Hepatocyte (in vitro differentiated cells): ENCODE measurements at regions not wholly inside any gene's neighbourhood (a gene's known extent, or its start where the extent isn't known, plus 50 kb on each side); places are given as distances from the start of the nearest gene placed in this dataset.

Experiments
- DNase-seq: peaks from one replicate; pipeline ENCODE4 v3.0.0-alpha.2; 2016; ENCODE audit warnings: low spot score
- H2AFZ ChIP-seq: fragments of 200-600 bp; sonication (generic); 2 replicates; pipeline ENCODE4 v1.6.0; 2016; ENCODE audit warnings: antibody characterized with exemption, mild to moderate bottlenecking
- H3K27ac ChIP-seq: fragments of 200-600 bp; sonication (generic); 2 replicates; pipeline ENCODE4 v1.5.1; 2016; ENCODE audit warnings: mild to moderate bottlenecking
- H3K27me3 ChIP-seq: fragments of 200-600 bp; sonication (generic); 2 replicates; pipeline ENCODE4 v1.6.1; 2016
- H3K36me3 ChIP-seq: fragments of 200-600 bp; sonication (generic); replicated peaks from 2 replicates; pipeline ENCODE4 v1.5.1; 2016; ENCODE audit warnings: low read depth; ENCODE audit not compliant: insufficient read depth
- H3K4me1 ChIP-seq: fragments of 200-600 bp; sonication (generic); 2 replicates; pipeline ENCODE4 v1.5.1; 2016; ENCODE audit warnings: mild to moderate bottlenecking, moderate library complexity; ENCODE audit not compliant: insufficient read depth
- H3K4me2 ChIP-seq: fragments of 200-600 bp; sonication (generic); 2 replicates; pipeline ENCODE4 v1.6.0; 2016
- H3K4me3 ChIP-seq: fragments of 200-600 bp; sonication (generic); 2 replicates; pipeline ENCODE4 v1.5.1; 2016; ENCODE audit warnings: mild to moderate bottlenecking
- H3K79me2 ChIP-seq: fragments of 200-600 bp; sonication (generic); 2 replicates; pipeline ENCODE4 v1.6.0; 2017; ENCODE audit warnings: mild to moderate bottlenecking
- H3K9me2 ChIP-seq: fragments of 200-600 bp; sonication (generic); replicated peaks from 2 replicates; pipeline ENCODE4 v1.6.0; 2017; ENCODE audit warnings: mild to moderate bottlenecking; ENCODE audit not compliant: insufficient read depth
- H3K9me3 ChIP-seq: fragments of 200-600 bp; sonication (generic); 2 replicates; pipeline ENCODE4 v1.5.1; 2016; ENCODE audit warnings: low read depth, mild to moderate bottlenecking
- H4K20me1 ChIP-seq: fragments of 200-600 bp; sonication (generic); 2 replicates; pipeline ENCODE4 v1.6.0; 2016; ENCODE audit warnings: mild to moderate bottlenecking; ENCODE audit not compliant: insufficient read depth, poor library complexity, severe bottlenecking
- EZH2 ChIP-seq: fragments of 200-600 bp; sonication (generic); IDR thresholded peaks from 2 replicates; pipeline ENCODE4 v1.6.1; 2016; ENCODE audit warnings: antibody characterized with exemption, mild to moderate bottlenecking, borderline replicate concordance
- EZH2phosphoT487 ChIP-seq: fragments of 200-600 bp; sonication (generic); IDR thresholded peaks from one replicate; pipeline ENCODE4 v1.6.1; 2018; ENCODE audit warnings: antibody characterized with exemption, mild to moderate bottlenecking, low read depth, moderate library complexity; ENCODE audit not compliant: unreplicated experiment, severe bottlenecking
- WGBS: methylation state at CpG from one replicate; pipeline ENCODE4 v1.1.6; 2016; ENCODE audit warnings: low lambda C conversion rate; ENCODE audit errors: missing lambda C conversion rate; 5-methylcytosine and 5-hydroxymethylcytosine counted together
- TF ChIP-seq, protein P1 (sequence below): fragments of 200-600 bp; sonication (generic); IDR thresholded peaks from 2 replicates; pipeline ENCODE4 v1.5.1; 2016; ENCODE audit warnings: antibody characterized with exemption, mild to moderate bottlenecking; ENCODE audit not compliant: poor library complexity

- Histone ChIP-seq H4K20me1 (no peaks in the 10 kb centered on the region), H3K27ac (no peak overlapping the region), H3K36me3 (no peaks in the 10 kb centered on the region), H3K4me2 (no peak overlapping the region), H3K4me1 (no peaks in the 10 kb centered on the region), H3K9me3 (no peaks in the 10 kb centered on the region), H3K79me2 (no peaks in the 10 kb centered on the region), H3K9me2 (no peaks in the 10 kb centered on the region), H3K27me3 (no peaks in the 10 kb centered on the region), H2AFZ (no peak overlapping the region), H3K4me3 (no peak overlapping the region)
- WGBS: 55% methylated on average over 3 of the region's 3 CpGs
- no peak for DNase-seq
- no peak for TF ChIP-seq EZH2
- TF ChIP-seq, protein P1, sequence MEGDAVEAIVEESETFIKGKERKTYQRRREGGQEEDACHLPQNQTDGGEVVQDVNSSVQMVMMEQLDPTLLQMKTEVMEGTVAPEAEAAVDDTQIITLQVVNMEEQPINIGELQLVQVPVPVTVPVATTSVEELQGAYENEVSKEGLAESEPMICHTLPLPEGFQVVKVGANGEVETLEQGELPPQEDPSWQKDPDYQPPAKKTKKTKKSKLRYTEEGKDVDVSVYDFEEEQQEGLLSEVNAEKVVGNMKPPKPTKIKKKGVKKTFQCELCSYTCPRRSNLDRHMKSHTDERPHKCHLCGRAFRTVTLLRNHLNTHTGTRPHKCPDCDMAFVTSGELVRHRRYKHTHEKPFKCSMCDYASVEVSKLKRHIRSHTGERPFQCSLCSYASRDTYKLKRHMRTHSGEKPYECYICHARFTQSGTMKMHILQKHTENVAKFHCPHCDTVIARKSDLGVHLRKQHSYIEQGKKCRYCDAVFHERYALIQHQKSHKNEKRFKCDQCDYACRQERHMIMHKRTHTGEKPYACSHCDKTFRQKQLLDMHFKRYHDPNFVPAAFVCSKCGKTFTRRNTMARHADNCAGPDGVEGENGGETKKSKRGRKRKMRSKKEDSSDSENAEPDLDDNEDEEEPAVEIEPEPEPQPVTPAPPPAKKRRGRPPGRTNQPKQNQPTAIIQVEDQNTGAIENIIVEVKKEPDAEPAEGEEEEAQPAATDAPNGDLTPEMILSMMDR: no peak
- no peak for TF ChIP-seq EZH2phosphoT487
Measured at GRCh38 chr1:5273280-5274003, 619.0 kb downstream of the AJAP1 start.

DNA sequence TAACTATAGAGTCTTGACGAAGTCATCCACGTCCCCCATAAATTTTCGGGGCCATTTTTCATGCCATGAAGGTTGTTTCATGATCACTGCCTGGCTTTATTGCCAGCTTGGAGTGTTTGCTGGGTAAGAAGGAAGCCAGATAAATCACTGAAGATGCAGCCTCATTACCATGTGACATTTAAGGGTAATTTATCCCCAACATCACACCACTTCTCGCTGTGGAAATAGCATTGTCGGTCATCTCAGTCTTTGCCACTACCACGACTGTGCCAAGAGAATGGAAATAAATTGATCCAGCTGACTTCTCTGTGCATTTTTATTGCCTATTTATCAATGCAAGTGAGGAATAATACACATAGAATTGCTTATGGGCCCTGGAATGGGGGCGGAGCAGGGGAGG is 617.9 kb downstream of the AJAP1 start:
- TF ChIP-seq, protein P1: no peak
- TF ChIP-seq EZH2phosphoT487 (no peak), EZH2 (no peak)
- H4K20me1 ChIP-seq: no peaks in the 10 kb centered on the region
- no peaks in the 10 kb centered on the region for H3K9me3 ChIP-seq
- no peaks in the 10 kb centered on the region for H3K27me3 ChIP-seq
- no peaks in the 10 kb centered on the region for H3K79me2 ChIP-seq
- H2AFZ ChIP-seq: no peak overlapping the region
- no peak for DNase-seq
- no peak overlapping the region for H3K27ac ChIP-seq
- no peaks in the 10 kb centered on the region for H3K36me3 ChIP-seq
- no peaks in the 10 kb centered on the region for H3K4me1 ChIP-seq
- no peaks in the 10 kb centered on the region for H3K9me2 ChIP-seq
- H3K4me2 ChIP-seq: no peak overlapping the region
- H3K4me3 ChIP-seq: no peak overlapping the region
- WGBS: 86% methylated on average over 7 of the region's 7 CpGs

- no peak overlapping the region for H3K27ac ChIP-seq
- H3K9me2 ChIP-seq: no peaks in the 10 kb centered on the region
- H3K4me2 ChIP-seq: no peak overlapping the region
- H4K20me1 ChIP-seq: no peaks in the 10 kb centered on the region
- H3K36me3 ChIP-seq: no peaks in the 10 kb centered on the region
- no peaks in the 10 kb centered on the region for H3K79me2 ChIP-seq
- no peak overlapping the region for H2AFZ ChIP-seq
- H3K27me3 ChIP-seq: no peaks in the 10 kb centered on the region
- no peaks in the 10 kb centered on the region for H3K9me3 ChIP-seq
- no peak for DNase-seq
- no peak for TF ChIP-seq EZH2
- TF ChIP-seq, protein P1: no peak
- no peak for TF ChIP-seq EZH2phosphoT487
- H3K4me1 ChIP-seq: no peaks in the 10 kb centered on the region
- no peak overlapping the region for H3K4me3 ChIP-seq
- WGBS: 100% methylated on average over 2 of the region's 2 CpGs
Measured at GRCh38 chr1:5271264-5271663, 616.9 kb downstream of the AJAP1 start.
